ENCODE measurements at regions not wholly inside any gene's neighbourhood (a gene's known extent, or its start where the extent isn't known, plus 50 kb on each side); places are given as distances from the start of the nearest gene placed in this dataset.

- no peaks in the 10 kb centered on the region; the same call in 1 of the 2 replicates for H3K36me3 ChIP-seq (ENCODE audit: control insufficient read depth, insufficient read depth, low read length)
- BruUV-seq (replicated peaks) = no TSS peak
- H3K9me3 ChIP-seq (ENCODE audit: control insufficient read depth, insufficient read depth, low read depth, low read length) = no peaks in the 10 kb centered on the region
- H3K4me3 ChIP-seq (ENCODE audit: low read depth in 2 of 2, low read length in 2 of 2) = no peak overlapping the region
- no peaks in the 10 kb centered on the region for H3K4me1 ChIP-seq (ENCODE audit: control insufficient read depth, insufficient read depth, low read length)
- ATAC-seq = no peak
- no peak for DNase-seq (ENCODE audit: low read depth, low spot score)
- no peaks in the 10 kb centered on the region for H3K27me3 ChIP-seq (ENCODE audit: control insufficient read depth, insufficient read depth, low read length)
- H3K27ac ChIP-seq (ENCODE audit: low read length) = no peak overlapping the region
- ChIA-PET CTCF (no interaction called here), POLR2A (no interaction called here)
- intact Hi-C loops (cut with micrococcal nuclease; ENCODE audit: unreplicated experiment) (no loop called here), in situ Hi-C loops (cut with HindIII; ENCODE audit: low pct_unique_long_range_greater_than_20kb, low sequenced_read_pairs) (no loop called here)
- TF ChIP-seq CTCF (IDR thresholded peaks at IDR 0.05) (no peak), SIN3A (IDR thresholded peaks at IDR 0.05; ENCODE audit: borderline replicate concordance, insufficient read depth, low read depth, low read length) (no peak), POLR2AphosphoS5 (IDR thresholded peaks at IDR 0.05; ENCODE audit: low read depth, low read length) (no peak), REST (IDR thresholded peaks at IDR 0.05; ENCODE audit: insufficient read depth in 1 of 2, low read depth in 2 of 2, low read length in 1 of 2) (no peak), TCF7L2 (IDR thresholded peaks at IDR 0.05; ENCODE audit: low read depth, low read length) (no peak)
Observed at GRCh38 chrX:6432226-6432625, 102.7 kb downstream of the VCX3A start.

GRCh38 chrX:6407542-6407941 lies 127.4 kb downstream of the VCX3A start:
- TF ChIP-seq POLR2AphosphoS5 (IDR thresholded peaks at IDR 0.05; ENCODE audit: low read depth, low read length) (no peak), CTCF (IDR thresholded peaks at IDR 0.05) (no peak), SIN3A (IDR thresholded peaks at IDR 0.05; ENCODE audit: borderline replicate concordance, insufficient read depth, low read depth, low read length) (no peak), TCF7L2 (IDR thresholded peaks at IDR 0.05; ENCODE audit: low read depth, low read length) (no peak), REST (IDR thresholded peaks at IDR 0.05; ENCODE audit: insufficient read depth in 1 of 2, low read depth in 2 of 2, low read length in 1 of 2) (no peak)
- H3K4me1 ChIP-seq (ENCODE audit: control insufficient read depth, insufficient read depth, low read length) = no peaks in the 10 kb centered on the region
- H3K27me3 ChIP-seq (ENCODE audit: control insufficient read depth, insufficient read depth, low read length) = no peaks in the 10 kb centered on the region
- no peak for ATAC-seq
- H3K9me3 ChIP-seq (ENCODE audit: control insufficient read depth, insufficient read depth, low read depth, low read length) = no peaks in the 10 kb centered on the region
- no peak for DNase-seq (ENCODE audit: low read depth, low spot score)
- H3K36me3 ChIP-seq (ENCODE audit: control insufficient read depth, insufficient read depth, low read length) = no peaks in the 10 kb centered on the region
- in situ Hi-C loops (cut with HindIII; ENCODE audit: low pct_unique_long_range_greater_than_20kb, low sequenced_read_pairs) (no loop called here), intact Hi-C loops (cut with micrococcal nuclease; ENCODE audit: unreplicated experiment) (no loop called here)
- no peak overlapping the region for H3K27ac ChIP-seq (ENCODE audit: low read length)
- ChIA-PET CTCF (no interaction called here), POLR2A (no interaction called here)
- no peak overlapping the region for H3K4me3 ChIP-seq (ENCODE audit: low read depth in 2 of 2, low read length in 2 of 2)
- BruUV-seq (replicated peaks) = no TSS peak
